ENCODE measurements at regions not wholly inside any gene's neighbourhood (a gene's known extent, or its start where the extent isn't known, plus 50 kb on each side); places are given as distances from the start of the nearest gene placed in this dataset.

GRCh38 chr7:16350634-16351033 lies 70.7 kb downstream of the CRPPA start:
- H3K4me3 ChIP-seq (ENCODE audit: low read depth in 1 of 2, low read length in 2 of 2), result no peak overlapping the region
- no peak overlapping the region for H3K27ac ChIP-seq (ENCODE audit: low read length)
- peaks cover 0 to 12% of the 10 kb centered on the region in 2 donors for H3K9me3 ChIP-seq (ENCODE audit: control insufficient read depth in 1 of 2, low read length in 2 of 2)
- no peaks in the 10 kb centered on the region for H3K27me3 ChIP-seq (ENCODE audit: low read depth, low read length)
- peaks cover 0 to 12% of the 10 kb centered on the region in 2 donors for H3K4me1 ChIP-seq (ENCODE audit: control insufficient read depth in 1 of 2, insufficient read depth in 2 of 2, low read length in 2 of 2)
- H3K36me3 ChIP-seq (ENCODE audit: control insufficient read depth in 1 of 2, insufficient read depth in 2 of 2, low read length in 2 of 2), result no peaks in the 10 kb centered on the region

GRCh38 chr7:16348251-16348650 lies 73.1 kb downstream of the CRPPA start:
- no peaks in the 10 kb centered on the region for H3K27me3 ChIP-seq (ENCODE audit: low read depth, low read length)
- H3K4me3 ChIP-seq (ENCODE audit: low read depth in 1 of 2, low read length in 2 of 2), result no peak overlapping the region
- H3K9me3 ChIP-seq (ENCODE audit: control insufficient read depth in 1 of 2, low read length in 2 of 2), result peaks cover 0 to 12% of the 10 kb centered on the region in 2 donors
- H3K36me3 ChIP-seq (ENCODE audit: control insufficient read depth in 1 of 2, insufficient read depth in 2 of 2, low read length in 2 of 2), result no peaks in the 10 kb centered on the region
- peaks cover 0 to 12% of the 10 kb centered on the region in 2 donors for H3K4me1 ChIP-seq (ENCODE audit: control insufficient read depth in 1 of 2, insufficient read depth in 2 of 2, low read length in 2 of 2)
- no peak overlapping the region for H3K27ac ChIP-seq (ENCODE audit: low read length)

GRCh38 chr7:16347827-16348192 lies 73.5 kb downstream of the CRPPA start:
- no peak overlapping the region for H3K4me3 ChIP-seq (ENCODE audit: low read depth in 1 of 2, low read length in 2 of 2)
- no peak overlapping the region for H3K27ac ChIP-seq (ENCODE audit: low read length)

GRCh38 chr7:16347066-16347826 lies 74.1 kb downstream of the CRPPA start:
- Histone ChIP-seq H3K27ac (ENCODE audit: low read length) (no peak overlapping the region), H3K36me3 (ENCODE audit: control insufficient read depth in 1 of 2, insufficient read depth in 2 of 2, low read length in 2 of 2) (no peaks in the 10 kb centered on the region), H3K4me3 (ENCODE audit: low read depth in 1 of 2, low read length in 2 of 2) (no peak overlapping the region), H3K9me3 (ENCODE audit: control insufficient read depth in 1 of 2, low read length in 2 of 2) (peaks cover 0 to 12% of the 10 kb centered on the region in 2 donors), H3K4me1 (ENCODE audit: control insufficient read depth in 1 of 2, insufficient read depth in 2 of 2, low read length in 2 of 2) (peaks cover 0 to 12% of the 10 kb centered on the region in 2 donors), H3K27me3 (ENCODE audit: low read depth, low read length) (no peaks in the 10 kb centered on the region)

More at GRCh38 chr7:16347827-16348192, 73.5 kb downstream of the CRPPA start:
- Histone ChIP-seq H3K27me3 (ENCODE audit: low read depth, low read length) (no peaks in the 10 kb centered on the region), H3K36me3 (ENCODE audit: control insufficient read depth in 1 of 2, insufficient read depth in 2 of 2, low read length in 2 of 2) (no peaks in the 10 kb centered on the region), H3K9me3 (ENCODE audit: control insufficient read depth in 1 of 2, low read length in 2 of 2) (peaks cover 0 to 12% of the 10 kb centered on the region in 2 donors), H3K4me1 (ENCODE audit: control insufficient read depth in 1 of 2, insufficient read depth in 2 of 2, low read length in 2 of 2) (peaks cover 0 to 12% of the 10 kb centered on the region in 2 donors)

- Histone ChIP-seq H3K9me3 (ENCODE audit: control insufficient read depth in 1 of 2, low read length in 2 of 2) (peaks cover 0 to 12% of the 10 kb centered on the region in 2 donors), H3K27me3 (ENCODE audit: low read depth, low read length) (no peaks in the 10 kb centered on the region), H3K27ac (ENCODE audit: low read length) (no peak overlapping the region), H3K36me3 (ENCODE audit: control insufficient read depth in 1 of 2, insufficient read depth in 2 of 2, low read length in 2 of 2) (no peaks in the 10 kb centered on the region), H3K4me3 (ENCODE audit: low read depth in 1 of 2, low read length in 2 of 2) (no peak overlapping the region), H3K4me1 (ENCODE audit: control insufficient read depth in 1 of 2, insufficient read depth in 2 of 2, low read length in 2 of 2) (peaks cover 0 to 12% of the 10 kb centered on the region in 2 donors)
Measured at GRCh38 chr7:16345979-16346958, 75.1 kb downstream of the CRPPA start.

GRCh38 chr7:16344927-16345326 lies 76.4 kb downstream of the CRPPA start:
- Histone ChIP-seq H3K36me3 (ENCODE audit: control insufficient read depth in 1 of 2, insufficient read depth in 2 of 2, low read length in 2 of 2) (no peaks in the 10 kb centered on the region), H3K27ac (ENCODE audit: low read length) (no peak overlapping the region), H3K4me3 (ENCODE audit: low read depth in 1 of 2, low read length in 2 of 2) (no peak overlapping the region), H3K4me1 (ENCODE audit: control insufficient read depth in 1 of 2, insufficient read depth in 2 of 2, low read length in 2 of 2) (peaks cover 0 to 12% of the 10 kb centered on the region in 2 donors), H3K9me3 (ENCODE audit: control insufficient read depth in 1 of 2, low read length in 2 of 2) (peaks cover 0 to 8% of the 10 kb centered on the region in 2 donors), H3K27me3 (ENCODE audit: low read depth, low read length) (no peaks in the 10 kb centered on the region)

- Histone ChIP-seq H3K27ac (ENCODE audit: low read length) (no peak overlapping the region), H3K36me3 (ENCODE audit: control insufficient read depth in 1 of 2, insufficient read depth in 2 of 2, low read length in 2 of 2) (no peaks in the 10 kb centered on the region), H3K4me3 (ENCODE audit: low read depth in 1 of 2, low read length in 2 of 2) (no peak overlapping the region), H3K9me3 (ENCODE audit: control insufficient read depth in 1 of 2, low read length in 2 of 2) (peaks cover 0 to 4% of the 10 kb centered on the region in 2 donors), H3K4me1 (ENCODE audit: control insufficient read depth in 1 of 2, insufficient read depth in 2 of 2, low read length in 2 of 2) (peaks cover 0 to 12% of the 10 kb centered on the region in 2 donors), H3K27me3 (ENCODE audit: low read depth, low read length) (no peaks in the 10 kb centered on the region)
Measured at GRCh38 chr7:16343612-16344011, 77.7 kb downstream of the CRPPA start.

GRCh38 chr7:16338065-16338464 lies 83.3 kb downstream of the CRPPA start:
- H3K4me3 ChIP-seq (ENCODE audit: low read depth in 1 of 2, low read length in 2 of 2), result no peak overlapping the region
- no peaks in the 10 kb centered on the region for H3K36me3 ChIP-seq (ENCODE audit: control insufficient read depth in 1 of 2, insufficient read depth in 2 of 2, low read length in 2 of 2)
- H3K27ac ChIP-seq (ENCODE audit: low read length), result no peak overlapping the region
- H3K9me3 ChIP-seq (ENCODE audit: control insufficient read depth in 1 of 2, low read length in 2 of 2), result peaks cover 0 to 4% of the 10 kb centered on the region in 2 donors
- no peaks in the 10 kb centered on the region for H3K27me3 ChIP-seq (ENCODE audit: low read depth, low read length)
- H3K4me1 ChIP-seq (ENCODE audit: control insufficient read depth in 1 of 2, insufficient read depth in 2 of 2, low read length in 2 of 2), result no peaks in the 10 kb centered on the region

- Histone ChIP-seq H3K9me3 (ENCODE audit: control insufficient read depth in 1 of 2, low read length in 2 of 2) (no peaks in the 10 kb centered on the region), H3K36me3 (ENCODE audit: control insufficient read depth in 1 of 2, insufficient read depth in 2 of 2, low read length in 2 of 2) (no peaks in the 10 kb centered on the region), H3K4me1 (ENCODE audit: control insufficient read depth in 1 of 2, insufficient read depth in 2 of 2, low read length in 2 of 2) (no peaks in the 10 kb centered on the region), H3K27ac (ENCODE audit: low read length) (no peak overlapping the region), H3K4me3 (ENCODE audit: low read depth in 1 of 2, low read length in 2 of 2) (no peak overlapping the region), H3K27me3 (ENCODE audit: low read depth, low read length) (no peaks in the 10 kb centered on the region)
Measured at GRCh38 chr7:16326106-16326505, 95.2 kb downstream of the CRPPA start.

GRCh38 chr7:16323313-16323712 lies 98.0 kb downstream of the CRPPA start:
- H3K36me3 ChIP-seq (ENCODE audit: control insufficient read depth in 1 of 2, insufficient read depth in 2 of 2, low read length in 2 of 2), result no peaks in the 10 kb centered on the region
- no peaks in the 10 kb centered on the region for H3K4me1 ChIP-seq (ENCODE audit: control insufficient read depth in 1 of 2, insufficient read depth in 2 of 2, low read length in 2 of 2)
- H3K27me3 ChIP-seq (ENCODE audit: low read depth, low read length), result no peaks in the 10 kb centered on the region
- no peak overlapping the region for H3K27ac ChIP-seq (ENCODE audit: low read length)
- H3K4me3 ChIP-seq (ENCODE audit: low read depth in 1 of 2, low read length in 2 of 2), result no peak overlapping the region
- H3K9me3 ChIP-seq (ENCODE audit: control insufficient read depth in 1 of 2, low read length in 2 of 2), result no peaks in the 10 kb centered on the region

- H3K9me3 ChIP-seq (ENCODE audit: control insufficient read depth in 1 of 2, low read length in 2 of 2), result no peaks in the 10 kb centered on the region
- no peaks in the 10 kb centered on the region for H3K27me3 ChIP-seq (ENCODE audit: low read depth, low read length)
Measured at GRCh38 chr7:16320099-16320660, 101.2 kb downstream of the CRPPA start.

More at GRCh38 chr7:16320099-16320660, 101.2 kb downstream of the CRPPA start:
- Histone ChIP-seq H3K4me1 (ENCODE audit: control insufficient read depth in 1 of 2, insufficient read depth in 2 of 2, low read length in 2 of 2) (no peaks in the 10 kb centered on the region), H3K27ac (ENCODE audit: low read length) (no peak overlapping the region), H3K36me3 (ENCODE audit: control insufficient read depth in 1 of 2, insufficient read depth in 2 of 2, low read length in 2 of 2) (no peaks in the 10 kb centered on the region), H3K4me3 (ENCODE audit: low read depth in 1 of 2, low read length in 2 of 2) (no peak overlapping the region)
